SK-N-SH treated with all-trans-retinoic acid at 6 μM for 48 hours (cell line): ENCODE measurements at regions not wholly inside any gene's neighbourhood (a gene's known extent, or its start where the extent isn't known, plus 50 kb on each side); places are given as distances from the start of the nearest gene placed in this dataset.

Experiments
- ATAC-seq: fragments of 200-7000 bp; cut with Tn5 transposase; 3 replicates; pipeline ENCODE4 v1.9.1; 2020; ENCODE audit warnings: mild to moderate bottlenecking, moderate library complexity
- CREB5 ChIP-seq: fragments of 250-450 bp; sonication (Bioruptor Pico); IDR thresholded peaks from 2 replicates; pipeline ENCODE4 v1.5.1; 2020; ENCODE audit warnings: low read depth, mild to moderate bottlenecking, moderate library complexity
- CSDC2 ChIP-seq: fragments of 250-450 bp; sonication (Bioruptor Pico); IDR thresholded peaks from 2 replicates; pipeline ENCODE4 v1.5.0; 2020; ENCODE audit warnings: mild to moderate bottlenecking, moderate library complexity
- CSRNP3 ChIP-seq: fragments of 250-450 bp; sonication (Bioruptor Pico); IDR thresholded peaks from 2 replicates; pipeline ENCODE4 v1.5.1; 2021; ENCODE audit warnings: mild to moderate bottlenecking, moderate library complexity
- ESRRG ChIP-seq: fragments of 250-450 bp; sonication (Bioruptor Pico); IDR thresholded peaks from 2 replicates; pipeline ENCODE4 v1.6.1; 2021; ENCODE audit warnings: mild to moderate bottlenecking
- GLIS3 ChIP-seq: fragments of 250-450 bp; sonication (Bioruptor Pico); IDR thresholded peaks from 2 replicates; pipeline ENCODE4 v1.5.0; 2020; ENCODE audit warnings: mild to moderate bottlenecking, moderate library complexity
- ISL1 ChIP-seq: fragments of 250-450 bp; sonication (Bioruptor Pico); IDR thresholded peaks from 2 replicates; pipeline ENCODE4 v2.1.2; 2022; ENCODE audit warnings: mild to moderate bottlenecking, moderate library complexity
- OSR1 ChIP-seq: fragments of 250-450 bp; sonication (Bioruptor Pico); IDR thresholded peaks from 2 replicates; pipeline ENCODE4 v1.8.0; 2022; ENCODE audit warnings: moderate library complexity, mild to moderate bottlenecking, inconsistent platforms
- PATZ1 ChIP-seq: fragments of 250-450 bp; sonication (Bioruptor Pico); IDR thresholded peaks from 2 replicates; pipeline ENCODE4 v1.8.0; 2020; ENCODE audit warnings: mild to moderate bottlenecking, moderate library complexity, borderline replicate concordance
- POU6F1 ChIP-seq: fragments of 250-450 bp; sonication (Bioruptor Pico); IDR thresholded peaks from 2 replicates; pipeline ENCODE4 v1.8.0; 2021; ENCODE audit warnings: low read depth, mild to moderate bottlenecking, moderate library complexity, borderline replicate concordance
- PPARA ChIP-seq: fragments of 250-450 bp; sonication (Bioruptor Pico); IDR thresholded peaks from 2 replicates; pipeline ENCODE4 v1.5.0; 2020; ENCODE audit warnings: mild to moderate bottlenecking, borderline replicate concordance
- RARB ChIP-seq: fragments of 250-450 bp; sonication (Bioruptor Pico); IDR thresholded peaks from 2 replicates; pipeline ENCODE4 v1.8.0; 2021; ENCODE audit warnings: mild to moderate bottlenecking, moderate library complexity
- SNAI2 ChIP-seq: fragments of 250-450 bp; sonication (Bioruptor Pico); IDR thresholded peaks from 2 replicates; pipeline ENCODE4 v1.5.0; 2020; ENCODE audit warnings: mild to moderate bottlenecking, moderate library complexity
- TCF4 ChIP-seq: fragments of 250-450 bp; sonication (Bioruptor Pico); IDR thresholded peaks from 2 replicates; pipeline ENCODE4 v1.8.0; 2021; ENCODE audit warnings: mild to moderate bottlenecking, moderate library complexity, borderline replicate concordance
- TOX ChIP-seq: fragments of 250-450 bp; sonication (Bioruptor Pico); IDR thresholded peaks from 2 replicates; pipeline ENCODE4 v1.8.0; 2021; ENCODE audit warnings: mild to moderate bottlenecking, moderate library complexity, borderline replicate concordance
- TSHZ2 ChIP-seq: fragments of 250-450 bp; sonication (Bioruptor Pico); IDR thresholded peaks from 2 replicates; pipeline ENCODE4 v1.5.0; 2020; ENCODE audit warnings: mild to moderate bottlenecking, moderate library complexity
- ZC3H10 ChIP-seq: fragments of 250-450 bp; sonication (Bioruptor Pico); IDR thresholded peaks from 2 replicates; pipeline ENCODE4 v1.5.1; 2021; ENCODE audit warnings: mild to moderate bottlenecking, moderate library complexity
- ZFP3 ChIP-seq: fragments of 250-450 bp; sonication (Bioruptor Pico); IDR thresholded peaks from 2 replicates; pipeline ENCODE4 v1.5.0; 2020; ENCODE audit warnings: mild to moderate bottlenecking, moderate library complexity
- ZFP30 ChIP-seq: fragments of 450-650 bp; formaldehyde crosslinking; IDR thresholded peaks from 2 replicates; pipeline ENCODE4 v1.5.0; 2022; ENCODE audit warnings: mild to moderate bottlenecking, moderate library complexity
- ZNF565 ChIP-seq: fragments of 450-650 bp; formaldehyde crosslinking; conservative IDR thresholded peaks from 2 replicates; pipeline ENCODE4 v1.5.0; 2020; ENCODE audit warnings: low read depth, mild to moderate bottlenecking, moderate library complexity
- ZNF70 ChIP-seq: fragments of 450-650 bp; formaldehyde crosslinking; IDR thresholded peaks from 2 replicates; pipeline ENCODE4 v1.5.0; 2020; ENCODE audit warnings: mild to moderate bottlenecking, moderate library complexity
- ZNF8 ChIP-seq: fragments of 450-650 bp; formaldehyde crosslinking; IDR thresholded peaks from 2 replicates; pipeline ENCODE4 v1.5.0; 2020; ENCODE audit warnings: mild to moderate bottlenecking, moderate library complexity

GRCh38 chr2:195049372-195050031, 607.5 kb upstream of the SLC39A10 start:
- ATAC-seq, result no peak
- no peak for TF ChIP-seq GLIS3
- TF ChIP-seq PATZ1 (CRISPR knock-in tag), result no peak
- TF ChIP-seq PPARA (CRISPR knock-in tag), result no peak
- no peak for TF ChIP-seq ZC3H10 (CRISPR knock-in tag)
- no peak for TF ChIP-seq ZNF565 (CRISPR knock-in tag)
- no peak for TF ChIP-seq RARB (CRISPR knock-in tag)
- no peak for TF ChIP-seq SNAI2 (CRISPR knock-in tag)
- TF ChIP-seq ISL1 (CRISPR knock-in tag), result no peak
- TF ChIP-seq TSHZ2 (CRISPR knock-in tag), result no peak
- no peak for TF ChIP-seq ZNF8 (CRISPR knock-in tag)
- TF ChIP-seq TCF4, result no peak
- TF ChIP-seq ESRRG (CRISPR knock-in tag), result no peak
- TF ChIP-seq CSRNP3 (CRISPR knock-in tag), result no peak
- no peak for TF ChIP-seq CREB5
- no peak for TF ChIP-seq ZFP30 (CRISPR knock-in tag)
- TF ChIP-seq ZFP3 (CRISPR knock-in tag), result no peak
- TF ChIP-seq POU6F1 (CRISPR knock-in tag), result no peak
- no peak for TF ChIP-seq ZNF70
- TF ChIP-seq OSR1 (CRISPR knock-in tag), result no peak
- TF ChIP-seq TOX (CRISPR knock-in tag), result no peak

- no peak for ATAC-seq
- TF ChIP-seq GLIS3, result no peak
- TF ChIP-seq POU6F1 (CRISPR knock-in tag), result no peak
- no peak for TF ChIP-seq ZFP3 (CRISPR knock-in tag)
- TF ChIP-seq ZC3H10 (CRISPR knock-in tag), result no peak
- TF ChIP-seq PATZ1 (CRISPR knock-in tag), result no peak
- TF ChIP-seq ZNF70, result no peak
- no peak for TF ChIP-seq CSDC2 (CRISPR knock-in tag)
- no peak for TF ChIP-seq TOX (CRISPR knock-in tag)
- no peak for TF ChIP-seq CREB5
Observed at GRCh38 chr2:195047955-195048354, 609.1 kb upstream of the SLC39A10 start.
